Ascending aorta (tissue), 2 donors: ENCODE measurements at regions not wholly inside any gene's neighbourhood (a gene's known extent, or its start where the extent isn't known, plus 50 kb on each side); places are given as distances from the start of the nearest gene placed in this dataset.

Source experiments
- DNase-seq, 2 donors: peaks; one replicate each; pipeline ENCODE4 v3.0.0-alpha.2; 2019; ENCODE audit warnings: low spot score in 2 of 2
- H3K27ac ChIP-seq, 2 donors: fragments of 200-600 bp; sonication (generic); one replicate each; pipeline ENCODE4 v1.5.1; 2016 to 2017; ENCODE audit warnings: mild to moderate bottlenecking in 1 of 2
- H3K27me3 ChIP-seq: fragments of 200-600 bp; sonication (generic); one replicate; pipeline ENCODE4 v1.5.1; 2017
- H3K36me3 ChIP-seq, 2 donors: fragments of 200-600 bp; sonication (generic); one replicate each; pipeline ENCODE4 v1.5.1; 2016
- H3K4me1 ChIP-seq, 2 donors: fragments of 200-600 bp; sonication (generic); one replicate each; pipeline ENCODE4 v1.5.1; 2016 to 2017; ENCODE audit warnings: mild to moderate bottlenecking in 1 of 2
- H3K4me3 ChIP-seq, 2 donors: fragments of 200-600 bp; sonication (generic); one replicate each; pipeline ENCODE4 v1.5.1; 2016 to 2017; ENCODE audit warnings: mild to moderate bottlenecking in 1 of 2
- H3K9me3 ChIP-seq, 2 donors: fragments of 200-600 bp; sonication (generic); one replicate each; pipeline ENCODE4 v1.5.1; 2016
- CTCF ChIP-seq, 3 experiments: fragments of 200-600 bp in 2 of 3; fragments of 450-650 bp in 1 of 3; sonication (generic) in 2 of 3; IDR thresholded peaks; one replicate each; pipeline ENCODE4 v1.5.1; 2016 to 2019; ENCODE audit warnings: antibody characterized with exemption in 3 of 3, mild to moderate bottlenecking in 1 of 3, moderate library complexity in 1 of 3
- intact Hi-C: fragments of 100-400 bp; cut with DNase I; formaldehyde crosslinking; loops from one replicate; pipeline ENCODE4 v1.15.1; 2023

GRCh38 chr12:19641235-19642080, 202.2 kb downstream of the AEBP2 start:
- intact Hi-C loops: loop anchor here (2.0 to 10.0 kb wide), 4 partner anchors 133 to 459 kb away; no protein-coding TSS in a partner anchor
- H3K27ac ChIP-seq: no peak overlapping the region
- no peak overlapping the region for H3K4me3 ChIP-seq
- peaks cover 0 to under 1% of the 10 kb centered on the region in 2 donors for H3K9me3 ChIP-seq
- no peaks in the 10 kb centered on the region for H3K36me3 ChIP-seq
- no peak for TF ChIP-seq CTCF (IDR thresholded peaks at IDR 0.05)
- H3K27me3 ChIP-seq: no peaks in the 10 kb centered on the region
- H3K4me1 ChIP-seq: peaks cover 0 to 3% of the 10 kb centered on the region in 2 donors
- DNase-seq: no peak

GRCh38 chr12:19642345-19642744, 203.1 kb downstream of the AEBP2 start:
- DNase-seq: no peak
- H3K27me3 ChIP-seq: no peaks in the 10 kb centered on the region
- intact Hi-C loops: loop anchor here (2.0 to 10.0 kb wide), 4 partner anchors 134 to 460 kb away; no protein-coding TSS in a partner anchor
- no peak overlapping the region for H3K27ac ChIP-seq
- TF ChIP-seq CTCF (IDR thresholded peaks at IDR 0.05): no peak
- H3K4me3 ChIP-seq: no peak overlapping the region
- H3K4me1 ChIP-seq: peaks cover 0 to 3% of the 10 kb centered on the region in 2 donors
- H3K36me3 ChIP-seq: no peaks in the 10 kb centered on the region
- no peaks in the 10 kb centered on the region for H3K9me3 ChIP-seq

- no peaks in the 10 kb centered on the region for H3K27me3 ChIP-seq
- intact Hi-C loops: loop anchor here (2.0 to 10.0 kb wide), 4 partner anchors 135 to 461 kb away; no protein-coding TSS in a partner anchor
- no peak overlapping the region for H3K27ac ChIP-seq
- H3K9me3 ChIP-seq: no peaks in the 10 kb centered on the region
- H3K4me1 ChIP-seq: peaks cover 0 to 3% of the 10 kb centered on the region in 2 donors
- H3K4me3 ChIP-seq: no peak overlapping the region
- peak; percentile 22 to 74 (median 70) for TF ChIP-seq CTCF (IDR thresholded peaks at IDR 0.05)
- DNase-seq: no peak
- H3K36me3 ChIP-seq: no peaks in the 10 kb centered on the region
These were observed 204.3 kb downstream of the AEBP2 start for GRCh38 chr12:19643635-19644034.

GRCh38 chr12:19644571-19644970, 205.3 kb downstream of the AEBP2 start:
- Histone ChIP-seq H3K4me3 (no peak overlapping the region), H3K36me3 (no peaks in the 10 kb centered on the region), H3K27me3 (no peaks in the 10 kb centered on the region), H3K9me3 (no peaks in the 10 kb centered on the region), H3K4me1 (peaks cover 0 to 3% of the 10 kb centered on the region in 2 donors), H3K27ac (no peak overlapping the region)
- intact Hi-C loops: loop anchor here (10.0 kb wide), 2 partner anchors 200 to 270 kb away; no protein-coding TSS in a partner anchor
- DNase-seq: no peak
- no peak for TF ChIP-seq CTCF (IDR thresholded peaks at IDR 0.05)

GRCh38 chr12:19645823-19646222, 206.5 kb downstream of the AEBP2 start:
- peaks cover 0 to 3% of the 10 kb centered on the region in 2 donors for H3K4me1 ChIP-seq
- H3K36me3 ChIP-seq: no peaks in the 10 kb centered on the region
- H3K27ac ChIP-seq: no peak overlapping the region
- no peaks in the 10 kb centered on the region for H3K27me3 ChIP-seq
- no peaks in the 10 kb centered on the region for H3K9me3 ChIP-seq
- TF ChIP-seq CTCF (IDR thresholded peaks at IDR 0.05): no peak
- no peak for DNase-seq
- no peak overlapping the region for H3K4me3 ChIP-seq
- intact Hi-C loops: loop anchor here (10.0 kb wide), 2 partner anchors 201 to 271 kb away; no protein-coding TSS in a partner anchor
